Nucleus accumbens (tissue), 56 donors: ENCODE measurements at regions not wholly inside any gene's neighbourhood (a gene's known extent, or its start where the extent isn't known, plus 50 kb on each side); places are given as distances from the start of the nearest gene placed in this dataset.

Source experiments
- DNase-seq, 56 donors: peaks; one replicate each; lab custom pipeline; 2025; lab: John Stamatoyannopoulos, UW

DNA sequence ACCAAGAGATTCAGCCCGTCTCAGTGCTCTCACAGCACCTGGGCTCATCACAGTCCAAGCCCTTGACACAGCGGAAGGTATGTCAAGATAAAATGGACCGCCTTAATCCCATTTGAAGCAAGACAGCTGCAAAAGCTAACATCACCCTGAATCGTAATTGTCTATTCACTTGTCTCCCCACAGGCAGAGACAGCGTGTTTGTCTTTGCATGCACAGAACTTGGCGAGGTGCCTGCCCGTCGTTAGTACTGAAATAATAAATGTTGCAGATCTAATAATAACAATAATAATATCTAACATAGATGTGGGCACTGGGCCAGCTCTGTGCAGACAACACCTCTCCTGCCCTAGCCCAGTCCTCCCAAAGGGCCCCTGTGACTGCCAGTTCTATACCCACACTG lies 271.7 kb downstream of the NPHP4 start:
- DNase-seq, result no peak

DNA sequence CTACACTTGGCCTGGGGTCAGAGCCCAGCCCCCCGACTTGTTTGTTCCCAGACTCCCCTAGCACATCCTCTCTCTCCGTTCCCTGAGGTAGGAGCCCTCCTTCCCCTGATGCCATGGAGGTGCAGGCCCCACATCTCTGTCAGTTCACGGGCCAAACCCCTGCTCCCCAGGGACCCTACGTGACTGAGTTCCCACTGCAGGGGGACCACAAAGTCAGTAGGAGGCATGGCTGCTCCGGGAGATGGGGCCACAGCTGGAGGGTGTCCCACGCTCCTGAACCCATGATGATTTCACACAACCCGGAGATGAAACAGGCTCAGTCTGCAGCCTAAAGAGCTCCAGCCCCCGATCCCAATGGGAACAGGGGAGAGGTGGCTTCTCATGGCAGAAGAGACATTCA lies 272.2 kb downstream of the NPHP4 start:
- no peak for DNase-seq

DNA sequence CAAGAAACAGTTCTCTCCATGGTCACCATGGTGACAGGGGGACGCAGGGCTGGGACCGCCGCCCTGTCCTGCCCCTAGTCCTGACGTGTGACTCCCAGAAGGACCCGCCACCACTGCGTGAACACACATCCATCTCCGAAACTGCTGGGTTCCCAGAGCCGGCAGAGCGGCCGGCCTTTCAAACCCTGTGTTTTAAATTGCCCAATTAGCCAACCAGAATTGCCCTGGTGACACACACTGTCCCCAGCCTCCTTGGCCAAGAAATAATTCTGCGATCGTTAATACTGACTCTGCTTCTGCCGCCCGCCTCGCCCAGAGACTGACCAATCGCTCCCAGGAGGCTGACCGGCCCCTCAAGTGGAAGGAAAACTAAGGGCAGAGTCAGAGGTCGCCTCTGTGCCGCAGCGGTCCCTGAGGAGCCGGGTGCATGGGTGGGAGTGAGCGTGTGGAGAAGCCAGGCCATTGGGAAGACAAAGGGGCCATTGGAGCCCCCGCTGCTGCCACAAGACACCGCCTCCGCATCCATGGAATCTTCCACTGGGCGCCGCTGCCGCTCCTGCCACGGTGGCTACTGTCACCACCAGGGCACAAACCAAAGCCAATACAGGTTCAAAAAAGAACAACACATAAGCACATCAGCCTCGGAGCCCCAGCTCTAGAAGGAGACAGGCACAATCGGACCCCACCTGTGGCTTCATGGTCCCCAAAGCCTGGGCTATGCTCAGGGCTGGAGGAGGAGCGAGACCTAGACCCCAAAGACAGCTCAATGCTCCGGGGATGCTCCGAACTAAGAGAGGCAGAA lies 273.2 kb downstream of the NPHP4 start:
- peak in 1 of 56 donors; percentile 11 for DNase-seq

DNA sequence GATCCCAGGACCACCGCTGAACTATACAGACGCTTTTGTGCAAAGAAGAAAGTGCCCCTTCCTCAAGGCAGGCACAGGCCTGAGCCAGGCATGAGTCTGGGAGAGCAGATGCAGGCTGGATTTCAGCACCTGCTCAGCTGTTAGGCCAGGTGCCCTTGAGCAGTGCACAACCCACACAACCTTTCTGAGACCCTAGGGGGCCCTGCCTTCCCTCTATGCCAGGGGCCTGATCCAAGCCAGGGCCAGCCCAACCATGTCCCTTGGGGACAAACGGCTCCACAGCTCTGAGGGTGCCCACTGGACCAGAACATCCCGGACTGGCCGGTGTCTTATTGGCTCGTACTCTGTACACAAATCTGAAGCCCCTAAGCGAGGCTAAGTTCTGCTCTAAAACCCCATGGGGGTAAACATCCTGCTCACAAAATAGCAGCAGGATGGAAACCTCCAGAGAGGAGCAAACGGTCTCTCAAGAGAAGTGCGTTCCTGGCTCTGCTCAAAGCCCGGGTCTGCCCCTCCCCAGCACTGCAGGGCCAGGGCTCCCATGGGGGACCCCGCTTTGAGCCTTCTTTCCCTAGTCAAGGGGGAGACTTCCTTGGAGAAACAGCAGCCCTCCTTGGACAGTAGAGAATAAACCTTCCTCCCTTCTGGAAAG lies 275.1 kb downstream of the NPHP4 start:
- no peak for DNase-seq

DNA sequence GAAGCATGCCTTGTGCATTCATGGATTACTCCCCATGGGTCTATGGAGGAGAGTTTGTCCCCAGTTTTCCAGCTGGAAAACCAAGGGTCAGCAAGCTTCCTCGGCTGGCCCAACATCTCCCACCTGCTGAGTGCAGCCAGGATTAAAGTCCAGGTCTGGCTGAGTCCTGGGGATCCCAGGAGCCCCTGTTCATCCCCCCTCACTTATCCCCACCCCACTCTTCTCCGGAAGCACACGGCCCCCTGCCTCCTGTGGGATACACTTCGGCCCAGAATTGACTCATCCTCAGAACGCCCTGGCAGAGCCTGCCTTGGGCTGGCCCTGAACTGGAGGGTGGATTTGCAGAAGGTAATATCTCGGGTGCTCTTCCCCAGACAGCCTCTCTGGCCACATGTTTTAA lies 276.1 kb downstream of the NPHP4 start:
- no peak for DNase-seq

DNA sequence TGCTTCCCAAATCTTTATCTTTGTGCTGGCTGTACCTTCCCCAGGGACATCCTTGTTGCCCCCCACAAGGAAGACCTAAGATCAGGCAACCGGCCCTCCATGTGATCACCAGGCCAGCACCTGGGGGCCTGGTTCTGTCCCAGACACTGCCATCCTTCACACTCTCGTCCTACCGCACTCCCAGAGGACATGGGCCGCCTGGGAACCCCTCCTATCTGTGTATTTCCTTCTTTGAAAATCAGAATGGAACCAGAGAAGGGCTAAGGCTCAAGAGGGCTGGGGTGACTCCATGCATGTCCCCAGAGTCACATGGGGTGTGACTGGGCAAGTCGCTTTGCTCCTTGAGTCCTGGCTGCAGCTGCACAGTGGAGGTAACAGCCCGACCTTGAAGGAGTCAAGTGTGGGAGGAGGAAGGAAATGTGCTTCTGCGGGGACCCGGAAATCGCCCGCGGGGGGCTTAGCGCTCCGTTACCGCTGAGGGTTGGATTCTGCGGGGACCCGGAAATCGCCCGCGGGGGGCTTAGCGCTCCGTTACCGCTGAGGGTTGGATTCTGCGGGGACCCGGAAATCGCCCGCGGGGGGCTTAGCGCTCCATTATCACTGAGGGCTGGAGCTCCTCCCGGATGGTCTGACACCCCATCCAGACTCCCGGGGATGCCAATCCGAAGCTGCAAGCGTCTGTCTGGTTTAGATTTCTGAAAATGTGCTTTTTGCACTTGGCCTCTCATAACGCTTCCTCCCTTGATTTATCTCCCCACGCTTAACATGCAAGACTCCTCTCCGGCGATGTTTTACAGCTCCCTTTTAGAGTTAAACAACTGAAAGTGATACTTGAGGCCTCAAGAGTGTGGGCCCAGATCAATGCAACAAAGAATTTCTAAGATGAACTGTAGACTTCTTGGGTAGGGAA lies 278.9 kb downstream of the NPHP4 start:
- DNase-seq, result no peak

DNA sequence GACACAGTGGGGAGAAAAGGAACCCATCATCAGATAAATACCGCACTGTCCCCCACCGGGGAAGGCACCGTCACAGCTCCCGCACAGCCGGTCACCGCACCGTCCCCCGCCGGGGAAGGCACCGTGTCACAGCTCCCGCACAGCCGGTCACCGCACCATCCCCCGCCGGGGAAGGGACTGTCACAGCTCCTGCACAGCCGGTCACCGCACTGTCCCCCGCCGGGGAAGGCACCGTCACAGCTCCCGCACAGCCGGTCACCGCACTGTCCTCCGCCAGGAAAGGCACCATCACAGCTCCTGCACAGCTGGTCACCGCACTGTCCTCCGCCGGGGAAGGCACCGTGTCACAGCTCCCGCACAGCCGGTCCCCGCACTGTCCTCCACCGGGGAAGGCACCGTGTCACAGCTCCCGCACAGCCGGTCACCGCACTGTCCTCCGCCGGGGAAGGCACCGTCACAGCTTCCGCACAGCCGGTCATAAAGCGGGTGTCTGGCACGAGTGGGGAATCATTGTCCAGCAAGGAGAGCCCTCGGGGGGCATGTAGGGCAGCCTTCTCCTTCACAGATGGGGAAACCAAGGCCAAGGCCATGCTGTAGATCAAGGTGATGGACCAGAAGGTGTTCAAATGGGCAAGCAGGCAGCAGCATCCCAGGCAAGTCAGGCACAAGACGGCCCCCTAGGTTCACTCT lies 280.1 kb downstream of the NPHP4 start:
- no peak for DNase-seq

DNA sequence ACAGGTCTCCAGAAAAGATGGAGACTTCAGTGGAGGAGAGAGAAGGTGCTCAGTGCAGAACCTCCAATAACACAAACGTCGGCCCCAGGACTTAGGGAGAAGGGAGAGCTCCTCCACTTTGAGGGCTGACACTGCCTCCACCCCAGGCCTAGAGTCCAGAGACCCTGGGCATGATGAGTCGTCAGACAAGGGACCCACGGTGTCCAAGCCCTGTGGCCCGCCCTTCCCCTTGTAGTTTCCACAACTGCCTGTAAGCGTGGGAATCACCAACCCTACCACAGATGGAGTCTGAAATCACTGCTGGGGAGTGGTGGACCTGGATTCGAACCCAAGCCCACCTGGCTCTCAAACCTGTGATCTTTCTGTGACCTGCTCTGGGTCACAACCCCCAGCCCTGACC lies 281.1 kb downstream of the NPHP4 start:
- no peak for DNase-seq

DNA sequence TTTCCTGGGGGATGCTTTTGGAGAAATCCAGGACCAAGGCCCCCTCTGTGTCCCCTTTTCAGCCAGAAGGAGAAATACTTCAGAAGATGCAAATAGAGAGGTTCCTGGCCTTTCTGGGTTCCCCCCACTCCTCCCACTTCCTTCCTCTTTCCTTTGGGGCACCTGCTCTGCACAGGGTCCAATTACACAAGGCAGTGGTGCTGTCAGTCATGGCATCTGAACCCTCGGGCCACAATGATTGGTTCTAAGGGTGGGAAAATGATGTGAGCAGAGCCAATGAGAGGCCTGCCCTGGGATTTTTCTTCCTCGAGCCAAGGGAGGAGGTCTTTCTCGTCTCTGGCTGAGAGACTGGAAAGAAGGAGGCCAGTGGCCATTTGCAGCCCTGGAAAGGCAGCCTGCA lies 282.2 kb downstream of the NPHP4 start:
- DNase-seq, result no peak

DNA sequence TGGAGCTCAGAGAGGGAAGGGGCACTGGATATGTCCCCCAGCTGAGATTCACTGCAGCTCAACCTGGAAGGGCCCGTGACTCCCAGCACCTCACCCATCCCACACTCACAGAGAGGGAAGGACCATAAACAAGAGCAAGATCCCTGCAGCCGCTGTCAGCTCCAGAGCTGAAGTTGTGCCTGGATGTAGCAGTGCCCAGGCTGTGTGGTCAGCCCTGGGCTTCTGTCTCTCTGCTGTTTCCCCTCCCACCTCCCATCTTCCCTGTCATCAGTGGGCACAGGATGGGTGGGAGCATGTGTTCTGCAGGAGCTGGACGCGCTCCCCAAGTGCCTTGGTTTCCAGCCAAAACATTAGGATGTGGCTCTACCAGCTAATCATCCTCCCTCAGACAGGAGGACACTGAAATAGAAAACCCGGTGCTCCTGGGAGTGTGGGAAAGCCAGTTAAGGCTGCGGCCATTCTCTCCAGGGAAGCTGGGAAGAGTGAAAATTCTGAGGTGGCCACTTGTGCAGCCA lies 282.7 kb downstream of the NPHP4 start:
- no peak for DNase-seq

DNA sequence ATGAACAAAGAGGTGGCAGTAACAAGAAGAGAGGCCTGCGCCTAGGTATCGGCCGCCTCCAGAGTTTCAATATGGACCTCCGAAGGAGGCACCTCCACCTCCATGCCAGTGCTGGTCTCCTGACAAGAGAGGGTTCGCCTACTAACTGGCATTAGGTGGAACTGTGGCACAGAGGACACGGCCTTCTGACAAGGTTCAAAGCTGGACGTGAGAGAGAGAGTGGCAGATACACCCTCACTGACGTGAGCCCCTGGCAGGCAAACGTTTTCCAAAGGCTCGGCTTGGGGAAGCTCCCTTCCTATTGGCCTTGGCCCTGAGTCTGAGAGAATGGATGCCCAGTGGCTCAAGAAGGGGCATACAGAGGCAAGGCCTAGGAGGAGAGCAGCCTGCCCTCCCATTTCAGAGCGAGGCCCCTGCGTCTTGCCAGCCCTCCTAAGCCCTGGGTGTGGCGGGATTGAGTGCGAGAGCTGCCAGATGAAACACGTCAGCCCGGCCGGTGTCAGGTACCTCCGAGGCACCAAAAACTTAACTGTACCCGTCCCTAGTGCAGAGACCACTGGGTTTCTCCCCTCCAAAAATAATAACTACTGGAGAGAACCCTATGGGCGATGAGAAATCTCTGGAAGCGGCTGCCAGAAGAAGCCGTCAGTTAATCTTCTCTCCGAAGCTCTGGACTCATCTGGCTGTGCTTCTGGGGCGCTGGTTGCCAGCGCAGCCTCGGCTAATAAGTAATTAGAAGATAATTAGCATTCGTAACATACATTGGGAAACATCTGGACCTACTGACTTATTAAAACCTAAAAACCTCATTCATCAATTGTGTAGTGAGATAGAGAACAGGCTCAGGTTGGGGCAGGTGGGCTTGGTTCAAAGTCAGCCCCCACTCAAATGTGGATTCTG lies 283.6 kb downstream of the NPHP4 start:
- no peak for DNase-seq

DNA sequence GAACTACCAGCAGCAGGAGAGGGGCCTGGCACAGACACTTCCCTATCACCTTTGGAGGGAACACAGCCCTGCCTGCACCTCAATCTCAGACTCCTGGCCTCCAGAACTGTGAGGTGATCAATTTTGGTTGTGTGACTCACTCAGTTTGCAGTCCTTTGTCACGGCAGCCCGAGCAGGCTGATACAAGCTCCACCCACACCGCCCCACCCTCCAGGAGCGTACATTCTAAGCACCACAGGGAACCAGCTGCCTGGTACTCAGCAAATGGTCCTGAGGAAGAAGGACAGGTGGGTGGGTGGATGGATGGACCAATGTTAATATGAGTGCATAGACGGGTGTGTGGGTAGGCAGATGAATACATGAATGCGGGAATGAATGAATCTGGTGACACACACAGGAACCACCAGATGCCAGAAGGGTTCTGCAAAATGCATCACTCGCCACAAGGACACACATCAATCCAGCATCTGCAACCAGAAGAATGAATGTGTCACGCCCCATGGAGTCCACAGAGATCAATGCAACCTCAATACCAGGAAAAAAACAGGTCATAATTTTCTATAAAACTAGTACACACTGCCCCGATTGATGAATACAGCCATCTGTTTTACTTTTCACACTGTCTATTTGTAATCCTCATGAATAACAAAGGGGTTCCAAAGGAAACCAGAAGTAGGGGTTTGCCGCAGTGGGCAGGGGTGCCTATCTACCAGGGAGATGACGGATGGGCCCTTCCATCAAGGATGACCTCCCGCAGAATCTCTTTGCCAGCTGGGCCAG lies 284.5 kb downstream of the NPHP4 start:
- DNase-seq, result peak in 26 of 56 donors; percentile 2 to 68 (median 26)

DNA sequence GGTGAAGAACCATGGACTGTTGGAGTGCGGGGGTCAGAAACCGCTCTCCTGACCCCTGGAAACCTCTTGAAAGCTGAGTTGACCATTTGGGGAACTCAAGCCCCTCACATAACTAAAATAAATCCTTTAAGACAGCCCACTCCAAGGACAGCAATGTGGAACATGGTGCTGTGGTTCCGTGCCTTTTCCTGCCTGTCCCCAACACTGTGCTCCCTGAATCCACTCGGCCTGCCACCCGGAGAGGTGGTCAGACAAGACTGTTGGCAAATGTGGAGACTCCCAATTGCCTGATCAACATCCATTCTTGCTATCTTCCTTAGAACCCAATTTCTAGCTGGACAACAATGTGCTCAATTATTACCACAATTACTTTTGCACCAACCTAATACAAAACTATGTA lies 286.0 kb downstream of the NPHP4 start:
- no peak for DNase-seq

DNA sequence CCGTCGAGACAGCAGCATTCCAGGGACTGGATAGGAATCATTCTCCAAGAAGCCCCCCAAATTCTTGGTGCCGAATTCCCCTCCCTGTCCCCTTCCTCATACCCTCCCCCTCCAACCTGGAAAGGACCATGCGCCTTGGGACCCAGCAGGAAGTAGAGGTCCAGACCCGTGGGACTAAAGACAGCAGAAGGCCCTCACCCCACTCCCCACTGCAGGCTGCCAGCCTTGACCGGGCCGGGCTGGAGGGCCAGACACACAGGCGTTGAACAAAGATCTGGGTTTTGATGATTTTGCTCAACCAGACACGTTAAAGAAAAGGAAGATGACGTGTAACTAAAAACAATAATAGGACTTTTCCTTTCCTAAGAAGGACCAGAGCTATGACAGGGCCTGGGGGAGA lies 286.5 kb downstream of the NPHP4 start:
- no peak for DNase-seq

DNA sequence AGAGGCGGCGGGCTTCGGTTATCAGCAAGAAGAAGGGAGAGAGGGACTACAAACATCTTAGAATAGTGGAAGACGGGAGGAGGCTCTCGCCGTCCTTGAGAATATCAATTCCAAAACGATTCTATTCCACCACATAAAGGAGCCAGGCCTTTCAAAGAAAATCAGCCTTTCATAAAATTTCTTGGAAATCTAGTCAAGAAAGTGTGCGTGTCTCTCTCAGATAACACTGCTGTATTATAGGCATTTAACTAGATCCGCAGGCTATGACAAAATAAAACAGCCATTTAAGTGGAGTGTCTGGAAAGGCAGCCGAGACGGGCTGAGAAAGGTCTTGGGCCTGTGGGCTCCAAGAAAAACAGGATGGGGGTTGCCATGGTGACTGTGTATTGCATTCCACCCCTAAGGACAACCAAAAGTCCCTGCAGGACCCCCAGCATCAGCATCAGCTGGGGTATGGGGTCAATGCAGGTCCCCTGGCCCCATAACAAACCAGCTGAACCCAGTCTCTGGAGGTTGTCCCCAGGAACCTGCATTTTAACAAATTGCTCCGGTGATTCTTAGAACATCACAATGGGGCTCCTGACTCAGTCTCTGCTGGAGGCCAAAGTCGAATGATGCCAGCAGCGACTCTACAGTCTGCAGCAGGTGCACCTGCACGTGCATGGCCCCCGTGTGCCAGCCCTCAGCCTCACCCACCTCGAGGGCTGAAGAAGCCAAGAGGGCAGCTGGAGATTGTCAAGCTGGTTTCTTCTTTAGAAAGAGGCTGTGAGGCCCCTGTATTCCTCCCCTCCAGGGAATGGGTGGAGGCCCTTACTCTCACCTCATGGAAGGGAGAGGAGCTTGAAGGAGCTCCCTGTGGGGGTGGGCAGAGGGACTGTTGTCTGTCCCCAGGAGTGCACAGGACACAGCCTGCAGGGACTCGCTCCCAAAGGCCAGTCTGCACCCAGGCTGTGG lies 287.4 kb downstream of the NPHP4 start:
- no peak for DNase-seq

DNA sequence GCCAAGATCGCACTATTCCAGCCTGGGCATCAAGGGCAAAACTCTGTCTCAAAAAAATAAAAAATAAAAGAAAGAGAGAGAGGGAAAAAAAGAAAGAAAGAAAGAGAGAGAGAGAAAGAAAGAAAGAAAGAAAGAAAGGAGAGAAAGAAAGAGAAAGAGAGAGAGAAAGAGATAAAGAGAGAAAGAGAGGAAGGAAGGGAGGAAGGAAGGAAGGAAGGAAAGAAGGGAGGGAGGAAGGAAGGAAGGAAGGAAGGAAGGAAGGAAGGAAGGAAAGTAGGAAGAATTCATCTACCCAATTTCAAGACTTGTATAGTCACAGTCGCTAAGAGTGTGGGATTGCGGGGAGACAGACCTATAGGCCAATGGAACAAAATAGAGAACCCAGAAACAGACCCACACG lies 290.6 kb downstream of the NPHP4 start:
- no peak for DNase-seq

DNA sequence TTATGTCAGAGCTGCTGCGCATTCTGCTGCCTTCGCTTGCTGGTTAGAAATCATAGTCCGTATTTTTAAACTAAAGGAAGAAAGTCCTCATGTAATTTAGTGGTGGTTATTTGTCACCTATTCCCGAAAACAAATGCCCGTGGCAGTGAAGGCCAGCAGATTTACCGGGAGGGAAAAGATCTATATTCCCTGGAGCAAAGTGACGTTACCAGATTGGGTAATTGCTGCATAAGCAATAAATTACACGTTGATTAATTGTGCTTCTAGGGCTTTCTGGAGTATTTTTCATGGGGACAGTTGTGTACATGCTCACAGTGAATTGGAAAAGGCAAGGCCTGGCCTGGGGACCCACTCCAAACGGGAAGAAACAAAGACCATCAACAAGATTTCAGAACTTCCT lies 298.7 kb downstream of the NPHP4 start:
- DNase-seq, result no peak
